Stomach (tissue), 8 donors: ENCODE measurements at regions not wholly inside any gene's neighbourhood (a gene's known extent, or its start where the extent isn't known, plus 50 kb on each side); places are given as distances from the start of the nearest gene placed in this dataset.

Experiments used
- DNase-seq, 2 donors: peaks; one replicate each; pipeline versions ENCODE4 v3.0.0 to v3.0.0-alpha.2; 2013 to 2019
- H3K27ac ChIP-seq, 5 donors: fragments of 200-600 bp in 4 of 5; sonication (generic) in 4 of 5; one replicate each; pipeline ENCODE4 v1.5.1; 2013 to 2019; ENCODE audit warnings: mild to moderate bottlenecking in 1 of 5, moderate library complexity in 1 of 5
- H3K27me3 ChIP-seq, 3 donors: fragments of 200-600 bp; sonication (generic); one replicate each; pipeline ENCODE4 v1.5.1; 2017 to 2019; ENCODE audit warnings: mixed run types in 1 of 3
- H3K36me3 ChIP-seq, 4 donors: fragments of 200-600 bp; sonication (generic); 1 replicate in 3 of 4; 2 replicates in 1 of 4; pipeline ENCODE4 v1.5.1; 2016 to 2019
- H3K4me1 ChIP-seq, 4 donors: fragments of 200-600 bp; sonication (generic); one replicate each; pipeline ENCODE4 v1.5.1; 2016 to 2019
- H3K4me3 ChIP-seq, 4 donors: fragments of 200-600 bp; sonication (generic) in 3 of 4; one replicate each; pipeline ENCODE4 v1.5.1; 2016 to 2019; ENCODE audit warnings: mild to moderate bottlenecking in 1 of 4
- H3K9me3 ChIP-seq, 4 donors: fragments of 200-600 bp; sonication (generic); one replicate each; pipeline ENCODE4 v1.5.1; 2016 to 2019
- CTCF ChIP-seq, 7 experiments: fragments of 450-650 bp in 4 of 7; fragments of 200-600 bp in 3 of 7; sonication (generic) in 3 of 7; IDR thresholded peaks; one replicate each; pipeline ENCODE4 v1.5.1; 2016 to 2019; ENCODE audit warnings: antibody characterized with exemption in 7 of 7, control low read depth in 2 of 7, mild to moderate bottlenecking in 1 of 7
- EP300 ChIP-seq: sonication (generic); formaldehyde crosslinking; IDR thresholded peaks from one replicate; pipeline ENCODE4 v1.6.1; 2017; ENCODE audit warnings: antibody characterized with exemption
- POLR2A ChIP-seq, 4 donors: fragments of 450-650 bp; IDR thresholded peaks; one replicate each; pipeline ENCODE4 v1.6.1; 2016; ENCODE audit warnings: antibody characterized with exemption in 4 of 4, control low read depth in 2 of 4, mild to moderate bottlenecking in 1 of 4, moderate library complexity in 1 of 4
- POLR2AphosphoS5 ChIP-seq, 3 donors: sonication (generic); formaldehyde crosslinking; IDR thresholded peaks; one replicate each; pipeline ENCODE4 v1.6.1; 2016; ENCODE audit warnings: antibody characterized with exemption in 3 of 3
- WGBS, 5 donors: extraction: QIAGEN DNeasy Blood & Tissue Kit in 3 of 5; methylation state at CpG; one replicate each; pipeline versions ENCODE4 v1.1.5 to v1.1.7; 2013 to 2018; 5-methylcytosine and 5-hydroxymethylcytosine counted together
- intact Hi-C: fragments of 100-400 bp; cut with DNase I; formaldehyde crosslinking; loops from one replicate; pipeline ENCODE4 v1.15.1; 2023; ENCODE audit warnings: low total_unique reads
- donor health status: healthy with polysubstance abuse.
- donor health status: Bipolar disorder and iron deficiency.
- donor health status: healthy.

DNA sequence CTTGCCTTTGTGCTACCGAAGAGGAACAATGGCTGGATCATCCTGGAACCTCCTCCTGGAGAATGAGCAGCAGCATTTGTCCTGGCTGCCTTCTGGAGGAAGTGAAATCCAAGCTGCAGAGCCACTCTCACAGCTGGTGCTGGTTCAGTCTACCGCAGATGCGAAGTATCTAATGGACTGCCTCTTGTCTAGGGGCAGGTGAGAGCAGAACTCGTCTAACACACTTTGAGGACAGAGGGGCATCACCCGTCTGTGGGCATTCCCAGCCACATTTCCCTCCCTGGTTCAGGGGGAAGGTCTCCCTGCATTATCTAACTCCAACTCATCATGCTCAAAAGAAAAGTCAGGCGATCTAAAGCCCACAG is 338.2 kb upstream of the GATB start:
- Histone ChIP-seq H3K9me3 (no peaks in the 10 kb centered on the region), H3K4me1 (peaks cover 10 to 45% (median 26%) of the 10 kb centered on the region in 4 donors), H3K27me3 (no peaks in the 10 kb centered on the region), H3K36me3 (no peaks in the 10 kb centered on the region), H3K4me3 (no peak overlapping the region), H3K27ac (no peak overlapping the region)
- TF ChIP-seq EP300, result no peak
- 74 to 98% (median 81%) methylated on average over 6 of the region's 6 CpGs for WGBS, 5 donors
- intact Hi-C loops, result no loop called here
- DNase-seq, result no peak

- H3K4me1 ChIP-seq, result peaks cover 10 to 42% (median 26%) of the 10 kb centered on the region in 4 donors
- H3K27ac ChIP-seq, result no peak overlapping the region
- no peaks in the 10 kb centered on the region for H3K9me3 ChIP-seq
- TF ChIP-seq POLR2A (IDR thresholded peaks at IDR 0.05) (no peak), POLR2AphosphoS5 (IDR thresholded peaks at IDR 0.05) (no peak), EP300 (no peak), CTCF (IDR thresholded peaks at IDR 0.05) (no peak)
- no peak overlapping the region for H3K4me3 ChIP-seq
- no peaks in the 10 kb centered on the region for H3K36me3 ChIP-seq
- WGBS, 5 donors, result 96 to 97% (median 97%) methylated on average over 8 of the region's 8 CpGs
- no peak for DNase-seq
- intact Hi-C loops, result no loop called here
- no peaks in the 10 kb centered on the region for H3K27me3 ChIP-seq
Observed at GRCh38 chr4:152098365-152099060, 337.7 kb upstream of the GATB start.

GRCh38 chr4:152097371-152097770 is 336.6 kb upstream of the GATB start:
- Histone ChIP-seq H3K36me3 (no peaks in the 10 kb centered on the region), H3K4me1 (peaks cover 10 to 30% (median 18%) of the 10 kb centered on the region in 4 donors), H3K27ac (no peak overlapping the region), H3K4me3 (no peak overlapping the region), H3K27me3 (no peaks in the 10 kb centered on the region), H3K9me3 (no peaks in the 10 kb centered on the region)
- DNase-seq, result no peak
- no peak for TF ChIP-seq CTCF (IDR thresholded peaks at IDR 0.05)
- no peak for TF ChIP-seq POLR2A (IDR thresholded peaks at IDR 0.05)
- no peak for TF ChIP-seq POLR2AphosphoS5 (IDR thresholded peaks at IDR 0.05)
- TF ChIP-seq EP300, result no peak
- WGBS, 5 donors, result 92 to 98% (median 97%) methylated on average over 3 of the region's 3 CpGs
- intact Hi-C loops, result no loop called here

DNA sequence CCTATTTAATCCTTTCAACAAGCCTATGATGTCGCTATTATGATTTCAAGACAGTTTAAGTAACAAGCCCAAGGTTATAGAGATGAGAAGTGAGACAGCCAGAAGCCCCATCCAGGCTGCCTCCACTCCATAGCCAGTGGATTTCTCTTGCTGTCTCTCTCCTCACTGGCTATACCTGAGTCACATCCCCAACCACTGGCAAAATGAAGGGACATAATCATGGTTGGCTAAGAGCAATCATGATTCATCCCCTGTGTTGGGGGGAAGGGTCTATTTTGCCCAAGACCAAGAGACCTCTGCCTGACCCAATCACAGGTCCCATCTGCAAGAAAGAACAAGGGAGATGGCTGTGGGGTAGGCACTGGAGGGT is 334.9 kb upstream of the GATB start:
- no peaks in the 10 kb centered on the region for H3K27me3 ChIP-seq
- WGBS, 5 donors, result 33 to 65% (median 49%) methylated on average over 1 of the region's 1 CpG
- no peak overlapping the region for H3K27ac ChIP-seq
- H3K9me3 ChIP-seq, result no peaks in the 10 kb centered on the region
- intact Hi-C loops, result no loop called here
- TF ChIP-seq EP300 (no peak), CTCF (IDR thresholded peaks at IDR 0.05) (no peak), POLR2AphosphoS5 (IDR thresholded peaks at IDR 0.05) (no peak), POLR2A (IDR thresholded peaks at IDR 0.05) (no peak)
- H3K4me3 ChIP-seq, result no peak overlapping the region
- DNase-seq, result no peak
- H3K4me1 ChIP-seq, result peaks cover 0 to 14% (median 11%) of the 10 kb centered on the region in 4 donors
- H3K36me3 ChIP-seq, result no peaks in the 10 kb centered on the region

GRCh38 chr4:152094970-152095700 is 334.3 kb upstream of the GATB start:
- peak in 1 of 2 donors; percentile 38 for DNase-seq
- no peak for TF ChIP-seq POLR2A (IDR thresholded peaks at IDR 0.05)
- no peak for TF ChIP-seq POLR2AphosphoS5 (IDR thresholded peaks at IDR 0.05)
- no peak for TF ChIP-seq EP300
- TF ChIP-seq CTCF (IDR thresholded peaks at IDR 0.05), result no peak

More at GRCh38 chr4:152094970-152095700, 334.3 kb upstream of the GATB start:
- intact Hi-C loops, result no loop called here
- no peak overlapping the region for H3K27ac ChIP-seq
- H3K4me1 ChIP-seq, result peaks cover 0 to 12% (median 10%) of the 10 kb centered on the region in 4 donors
- 18 to 39% (median 32%) methylated on average over 7 to 8 of the region's 8 CpGs for WGBS, 5 donors
- no peaks in the 10 kb centered on the region for H3K9me3 ChIP-seq
- no peak overlapping the region for H3K4me3 ChIP-seq
- H3K27me3 ChIP-seq, result no peaks in the 10 kb centered on the region
- H3K36me3 ChIP-seq, result no peaks in the 10 kb centered on the region
